H7 (cell line): ENCODE measurements at regions not wholly inside any gene's neighbourhood (a gene's known extent, or its start where the extent isn't known, plus 50 kb on each side); places are given as distances from the start of the nearest gene placed in this dataset.

Source experiments
- DNase-seq: peaks from one replicate; pipeline ENCODE4 v3.0.0; 2012
- H3K27me3 ChIP-seq: 2 replicates; pipeline ENCODE4 v1.6.0; 2011; ENCODE audit warnings: mild to moderate bottlenecking, low read length; ENCODE audit not compliant: control insufficient read depth, insufficient read depth
- H3K36me3 ChIP-seq: replicated peaks from 2 replicates; pipeline ENCODE4 v1.5.1; 2011; ENCODE audit warnings: low read length; ENCODE audit not compliant: control insufficient read depth, insufficient read depth
- H3K4me3 ChIP-seq: 2 replicates; pipeline ENCODE4 v1.5.1; 2011; ENCODE audit warnings: low read depth, mild to moderate bottlenecking, control low read depth, low read length, moderate library complexity; ENCODE audit not compliant: insufficient read depth

- no peaks in the 10 kb centered on the region for H3K27me3 ChIP-seq
- no peak for DNase-seq
- no peaks in the 10 kb centered on the region for H3K36me3 ChIP-seq
- no peak overlapping the region for H3K4me3 ChIP-seq
Measured at GRCh38 chr6:82013561-82014530, 233.7 kb downstream of the IBTK start.

GRCh38 chr6:82006027-82006738 is 241.4 kb downstream of the IBTK start:
- no peaks in the 10 kb centered on the region for H3K27me3 ChIP-seq
- no peaks in the 10 kb centered on the region for H3K36me3 ChIP-seq
- no peak overlapping the region for H3K4me3 ChIP-seq
- DNase-seq, result no peak

- no peak for DNase-seq
- Histone ChIP-seq H3K36me3 (no peaks in the 10 kb centered on the region), H3K27me3 (no peaks in the 10 kb centered on the region), H3K4me3 (no peak overlapping the region)
Measured at GRCh38 chr6:82000551-82000950, 247.0 kb downstream of the IBTK start.

GRCh38 chr6:81999826-82000225 is 247.3 kb upstream of the TENT5A start:
- H3K36me3 ChIP-seq, result no peaks in the 10 kb centered on the region
- H3K4me3 ChIP-seq, result no peak overlapping the region
- DNase-seq, result no peak
- H3K27me3 ChIP-seq, result no peaks in the 10 kb centered on the region

- H3K27me3 ChIP-seq, result no peaks in the 10 kb centered on the region
- H3K4me3 ChIP-seq, result no peak overlapping the region
- H3K36me3 ChIP-seq, result no peaks in the 10 kb centered on the region
- no peak for DNase-seq
Measured at GRCh38 chr6:81999270-81999669, 246.8 kb upstream of the TENT5A start.

- H3K27me3 ChIP-seq, result no peaks in the 10 kb centered on the region
- no peak for DNase-seq
- H3K36me3 ChIP-seq, result no peaks in the 10 kb centered on the region
- no peak overlapping the region for H3K4me3 ChIP-seq
Measured at GRCh38 chr6:81998432-81998831, 246.0 kb upstream of the TENT5A start.

- Histone ChIP-seq H3K36me3 (no peaks in the 10 kb centered on the region), H3K4me3 (no peak overlapping the region), H3K27me3 (no peaks in the 10 kb centered on the region)
- no peak for DNase-seq
Measured at GRCh38 chr6:81997090-81997926, 244.8 kb upstream of the TENT5A start.

- no peaks in the 10 kb centered on the region for H3K36me3 ChIP-seq
- no peak for DNase-seq
Measured at GRCh38 chr6:81996414-81996813, 243.9 kb upstream of the TENT5A start.

GRCh38 chr6:81995548-81996289 is 243.2 kb upstream of the TENT5A start:
- Histone ChIP-seq H3K27me3 (no peaks in the 10 kb centered on the region), H3K36me3 (no peaks in the 10 kb centered on the region), H3K4me3 (no peak overlapping the region)
- no peak for DNase-seq

More at GRCh38 chr6:81996414-81996813, 243.9 kb upstream of the TENT5A start:
- H3K27me3 ChIP-seq, result no peaks in the 10 kb centered on the region
- H3K4me3 ChIP-seq, result no peak overlapping the region

- Histone ChIP-seq H3K36me3 (no peaks in the 10 kb centered on the region), H3K4me3 (no peak overlapping the region), H3K27me3 (no peaks in the 10 kb centered on the region)
- DNase-seq, result no peak
Measured at GRCh38 chr6:81988871-81989270, 236.4 kb upstream of the TENT5A start.

GRCh38 chr6:81988446-81988845 is 236.0 kb upstream of the TENT5A start:
- no peaks in the 10 kb centered on the region for H3K27me3 ChIP-seq
- no peaks in the 10 kb centered on the region for H3K36me3 ChIP-seq
- no peak overlapping the region for H3K4me3 ChIP-seq
- no peak for DNase-seq

- no peaks in the 10 kb centered on the region for H3K27me3 ChIP-seq
- no peak for DNase-seq
- H3K36me3 ChIP-seq, result no peaks in the 10 kb centered on the region
- H3K4me3 ChIP-seq, result no peak overlapping the region
Measured at GRCh38 chr6:81987293-81987692, 234.8 kb upstream of the TENT5A start.

GRCh38 chr6:81985191-81985590 is 232.7 kb upstream of the TENT5A start:
- H3K36me3 ChIP-seq, result no peaks in the 10 kb centered on the region
- H3K4me3 ChIP-seq, result no peak overlapping the region
- DNase-seq, result no peak
- H3K27me3 ChIP-seq, result no peaks in the 10 kb centered on the region

GRCh38 chr6:81984599-81984998 is 232.1 kb upstream of the TENT5A start:
- Histone ChIP-seq H3K27me3 (no peaks in the 10 kb centered on the region), H3K4me3 (no peak overlapping the region), H3K36me3 (no peaks in the 10 kb centered on the region)
- DNase-seq, result no peak
